ENCODE measurements at regions not wholly inside any gene's neighbourhood (a gene's known extent, or its start where the extent isn't known, plus 50 kb on each side); places are given as distances from the start of the nearest gene placed in this dataset.

DNA sequence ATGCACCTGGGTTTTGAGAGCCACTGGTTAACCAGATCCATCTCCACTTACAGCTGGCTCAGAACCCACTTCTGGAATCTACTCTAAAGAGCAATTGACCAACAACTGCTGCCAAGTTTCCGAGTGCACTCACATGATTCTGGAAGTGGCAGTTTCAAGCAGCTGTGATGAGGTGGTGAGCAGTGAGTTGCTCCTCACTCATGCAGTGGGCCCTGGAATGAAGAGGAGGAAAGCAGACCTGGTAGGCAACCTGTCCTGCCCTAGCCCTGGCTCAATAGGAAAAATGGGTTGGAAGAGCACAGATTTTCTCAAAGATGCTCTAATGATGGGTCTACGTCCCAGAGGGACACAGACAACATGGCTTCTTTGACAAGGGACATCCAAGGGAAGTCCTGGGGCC lies 70.7 kb upstream of the NPY start:
- Histone ChIP-seq H3K9ac (ENCODE audit: low read length) (no peak overlapping the region), H3K9me3 (ENCODE audit: low read length) (no peaks in the 10 kb centered on the region), H4K20me1 (ENCODE audit: insufficient read depth) (no peaks in the 10 kb centered on the region), H3F3A (ENCODE audit: insufficient read depth, low read length, poor library complexity, severe bottlenecking) (no peaks in the 10 kb centered on the region), H3K9me2 (ENCODE audit: insufficient read depth, low read length) (no peaks in the 10 kb centered on the region), H2AFZ (ENCODE audit: low read depth, low read length) (no peak overlapping the region), H3K27ac (ENCODE audit: low read length) (no peak overlapping the region), H3K36me3 (ENCODE audit: insufficient read depth, low read length) (no peaks in the 10 kb centered on the region), H3K27me3 (ENCODE audit: insufficient read depth, low read depth, low read length) (no peaks in the 10 kb centered on the region), H3K4me3 (ENCODE audit: low read length) (no peak overlapping the region), H3K79me2 (replicated peaks; ENCODE audit: insufficient read depth, low read length) (no peaks in the 10 kb centered on the region), H3K4me2 (ENCODE audit: low read length) (no peak overlapping the region)
- no peak for TF ChIP-seq SMC3 (conservative IDR thresholded peaks at IDR 0.05; ENCODE audit: poor library complexity)
- TF ChIP-seq, protein P1, sequence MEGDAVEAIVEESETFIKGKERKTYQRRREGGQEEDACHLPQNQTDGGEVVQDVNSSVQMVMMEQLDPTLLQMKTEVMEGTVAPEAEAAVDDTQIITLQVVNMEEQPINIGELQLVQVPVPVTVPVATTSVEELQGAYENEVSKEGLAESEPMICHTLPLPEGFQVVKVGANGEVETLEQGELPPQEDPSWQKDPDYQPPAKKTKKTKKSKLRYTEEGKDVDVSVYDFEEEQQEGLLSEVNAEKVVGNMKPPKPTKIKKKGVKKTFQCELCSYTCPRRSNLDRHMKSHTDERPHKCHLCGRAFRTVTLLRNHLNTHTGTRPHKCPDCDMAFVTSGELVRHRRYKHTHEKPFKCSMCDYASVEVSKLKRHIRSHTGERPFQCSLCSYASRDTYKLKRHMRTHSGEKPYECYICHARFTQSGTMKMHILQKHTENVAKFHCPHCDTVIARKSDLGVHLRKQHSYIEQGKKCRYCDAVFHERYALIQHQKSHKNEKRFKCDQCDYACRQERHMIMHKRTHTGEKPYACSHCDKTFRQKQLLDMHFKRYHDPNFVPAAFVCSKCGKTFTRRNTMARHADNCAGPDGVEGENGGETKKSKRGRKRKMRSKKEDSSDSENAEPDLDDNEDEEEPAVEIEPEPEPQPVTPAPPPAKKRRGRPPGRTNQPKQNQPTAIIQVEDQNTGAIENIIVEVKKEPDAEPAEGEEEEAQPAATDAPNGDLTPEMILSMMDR (IDR thresholded peaks at IDR 0.05; ENCODE audit: poor library complexity, severe bottlenecking), result no peak
- TF ChIP-seq, protein P2, sequence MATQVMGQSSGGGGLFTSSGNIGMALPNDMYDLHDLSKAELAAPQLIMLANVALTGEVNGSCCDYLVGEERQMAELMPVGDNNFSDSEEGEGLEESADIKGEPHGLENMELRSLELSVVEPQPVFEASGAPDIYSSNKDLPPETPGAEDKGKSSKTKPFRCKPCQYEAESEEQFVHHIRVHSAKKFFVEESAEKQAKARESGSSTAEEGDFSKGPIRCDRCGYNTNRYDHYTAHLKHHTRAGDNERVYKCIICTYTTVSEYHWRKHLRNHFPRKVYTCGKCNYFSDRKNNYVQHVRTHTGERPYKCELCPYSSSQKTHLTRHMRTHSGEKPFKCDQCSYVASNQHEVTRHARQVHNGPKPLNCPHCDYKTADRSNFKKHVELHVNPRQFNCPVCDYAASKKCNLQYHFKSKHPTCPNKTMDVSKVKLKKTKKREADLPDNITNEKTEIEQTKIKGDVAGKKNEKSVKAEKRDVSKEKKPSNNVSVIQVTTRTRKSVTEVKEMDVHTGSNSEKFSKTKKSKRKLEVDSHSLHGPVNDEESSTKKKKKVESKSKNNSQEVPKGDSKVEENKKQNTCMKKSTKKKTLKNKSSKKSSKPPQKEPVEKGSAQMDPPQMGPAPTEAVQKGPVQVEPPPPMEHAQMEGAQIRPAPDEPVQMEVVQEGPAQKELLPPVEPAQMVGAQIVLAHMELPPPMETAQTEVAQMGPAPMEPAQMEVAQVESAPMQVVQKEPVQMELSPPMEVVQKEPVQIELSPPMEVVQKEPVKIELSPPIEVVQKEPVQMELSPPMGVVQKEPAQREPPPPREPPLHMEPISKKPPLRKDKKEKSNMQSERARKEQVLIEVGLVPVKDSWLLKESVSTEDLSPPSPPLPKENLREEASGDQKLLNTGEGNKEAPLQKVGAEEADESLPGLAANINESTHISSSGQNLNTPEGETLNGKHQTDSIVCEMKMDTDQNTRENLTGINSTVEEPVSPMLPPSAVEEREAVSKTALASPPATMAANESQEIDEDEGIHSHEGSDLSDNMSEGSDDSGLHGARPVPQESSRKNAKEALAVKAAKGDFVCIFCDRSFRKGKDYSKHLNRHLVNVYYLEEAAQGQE (IDR thresholded peaks at IDR 0.05; ENCODE audit: borderline replicate concordance), result no peak
- no peak for TF ChIP-seq MXI1 (conservative IDR thresholded peaks at IDR 0.05; ENCODE audit: poor library complexity, severe bottlenecking)

DNA sequence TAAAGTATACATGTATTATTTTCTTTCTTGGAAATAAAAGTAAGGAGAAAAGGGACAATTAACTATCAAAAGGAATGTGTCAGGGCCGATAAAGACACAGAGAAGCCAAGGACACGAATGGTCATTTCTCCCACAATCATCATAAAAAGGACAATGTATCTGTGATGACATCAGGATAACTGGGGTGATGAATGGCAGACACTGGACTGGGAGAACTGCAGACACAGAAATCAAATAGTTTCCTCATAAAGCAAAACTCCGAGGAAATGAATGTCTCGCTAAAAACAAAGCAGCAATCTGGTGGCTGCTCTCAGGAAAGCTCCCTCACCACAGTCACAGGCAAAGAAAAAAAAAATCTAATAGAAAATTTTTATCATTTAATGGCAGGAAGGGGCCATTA lies 69.3 kb upstream of the NPY start:
- Histone ChIP-seq H3K27me3 (ENCODE audit: insufficient read depth, low read depth, low read length) (no peaks in the 10 kb centered on the region), H3K4me3 (ENCODE audit: low read length) (no peak overlapping the region), H3K9me2 (ENCODE audit: insufficient read depth, low read length) (no peaks in the 10 kb centered on the region), H3K9ac (ENCODE audit: low read length) (no peak overlapping the region), H2AFZ (ENCODE audit: low read depth, low read length) (no peak overlapping the region), H3K79me2 (replicated peaks; ENCODE audit: insufficient read depth, low read length) (no peaks in the 10 kb centered on the region), H3K4me2 (ENCODE audit: low read length) (no peak overlapping the region), H3K27ac (ENCODE audit: low read length) (no peak overlapping the region), H3K9me3 (ENCODE audit: low read length) (no peaks in the 10 kb centered on the region), H3K36me3 (ENCODE audit: insufficient read depth, low read length) (no peaks in the 10 kb centered on the region), H4K20me1 (ENCODE audit: insufficient read depth) (no peaks in the 10 kb centered on the region), H3F3A (ENCODE audit: insufficient read depth, low read length, poor library complexity, severe bottlenecking) (no peaks in the 10 kb centered on the region)
- TF ChIP-seq SMC3 (conservative IDR thresholded peaks at IDR 0.05; ENCODE audit: poor library complexity) (no peak), TAF1 (IDR thresholded peaks at IDR 0.05; ENCODE audit: low read depth) (no peak), RAD21 (conservative IDR thresholded peaks at IDR 0.05) (no peak), EZH2 (IDR thresholded peaks at IDR 0.05; ENCODE audit: borderline replicate concordance, insufficient read depth, low read length, poor library complexity, severe bottlenecking) (no peak), EP300 (conservative IDR thresholded peaks at IDR 0.05; ENCODE audit: poor library complexity, severe bottlenecking) (no peak), POLR2AphosphoS5 (IDR thresholded peaks at IDR 0.05) (no peak), MXI1 (conservative IDR thresholded peaks at IDR 0.05; ENCODE audit: poor library complexity, severe bottlenecking) (no peak)
- TF ChIP-seq, protein P2 (IDR thresholded peaks at IDR 0.05; ENCODE audit: borderline replicate concordance), result no peak
- TF ChIP-seq, protein P1 (IDR thresholded peaks at IDR 0.05; ENCODE audit: poor library complexity, severe bottlenecking), result no peak
